ENCODE measurements at regions not wholly inside any gene's neighbourhood (a gene's known extent, or its start where the extent isn't known, plus 50 kb on each side); places are given as distances from the start of the nearest gene placed in this dataset.

GRCh38 chr2:157930728-157931127 lies 54.6 kb upstream of the ACVR1 start:
- TF ChIP-seq CTCF (conservative IDR thresholded peaks at IDR 0.05 in 1 of 2, IDR thresholded peaks at IDR 0.05 in 1 of 2; ENCODE audit: extremely low read depth in 1 of 2, insufficient read depth in 1 of 2, low read depth in 1 of 2, low read length in 2 of 2) (no peak), EZH2 (IDR thresholded peaks at IDR 0.05; ENCODE audit: borderline replicate concordance, low read length) (no peak)
